A549 (cell line): ENCODE measurements at regions not wholly inside any gene's neighbourhood (a gene's known extent, or its start where the extent isn't known, plus 50 kb on each side); places are given as distances from the start of the nearest gene placed in this dataset.

Source experiments
- ATAC-seq, 2 experiments: fragments of 200-7000 bp in 1 of 2; fragments of >200 bp in 1 of 2; cut with Nextera tagmentation in 1 of 2; cut with Tn5 transposase in 1 of 2; 3 replicates each; pipeline versions ENCODE4 v1.8.0 to v1.9.1; 2018 to 2020; ENCODE audit warnings: mild to moderate bottlenecking in 1 of 2, moderate library complexity in 1 of 2
- CTCF ChIA-PET: fragments of 300-600 bp; sonication (Branson Sonifier 250); formaldehyde crosslinking; extraction: SDS; loops from one replicate; lab custom pipeline; 2021; ENCODE audit warnings: antibody characterized with exemption, inconsistent platforms; lab: Yijun Ruan, JAX
- POLR2A ChIA-PET: fragments of 350-600 bp; formaldehyde crosslinking; extraction: SDS; loops from one replicate; lab custom pipeline; 2021; ENCODE audit warnings: antibody characterized with exemption, inconsistent platforms; lab: Yijun Ruan, JAX
- DNase-seq, 2 experiments: peaks; one replicate each; pipeline versions ENCODE4 v3.0.0 to v3.0.0-alpha.2; 2011 to 2016; ENCODE audit warnings: low read depth in 1 of 2, low spot score in 1 of 2
- FAIRE-seq: peaks from 2 replicates; lab custom pipeline; 2011; peaks lifted over from hg19 to GRCh38; lab: Jason Lieb, UNC
- H3K27ac ChIP-seq, 2 experiments: fragments of >200 bp; sonication (Bioruptor Twin); formaldehyde crosslinking; 3 replicates each; pipeline ENCODE4 v1.5.1; 2016 to 2017
- H3K4me1 ChIP-seq: fragments of >200 bp; sonication (Bioruptor Twin); formaldehyde crosslinking; 3 replicates; pipeline ENCODE4 v1.6.1; 2016
- H3K4me2 ChIP-seq: fragments of >200 bp; sonication (Bioruptor Twin); formaldehyde crosslinking; 3 replicates; pipeline ENCODE4 v1.6.1; 2016
- H3K4me3 ChIP-seq: fragments of >200 bp; sonication (Bioruptor Twin); formaldehyde crosslinking; 3 replicates; pipeline ENCODE4 v1.5.1; 2016
- H3K9me3 ChIP-seq: fragments of >200 bp; sonication (Bioruptor Twin); formaldehyde crosslinking; 3 replicates; pipeline ENCODE4 v1.6.1; 2016
- BHLHE40 ChIP-seq: IDR thresholded peaks from 2 replicates; pipeline ENCODE4 v1.6.1; 2012; ENCODE audit warnings: low read depth, low read length, inconsistent platforms
- EHMT2 ChIP-seq: fragments of 200-600 bp; sonication (generic); IDR thresholded peaks from 2 replicates; pipeline ENCODE4 v1.6.1; 2016; ENCODE audit warnings: antibody characterized with exemption, low read depth, mild to moderate bottlenecking, moderate library complexity
- ESRRA ChIP-seq: fragments of 150-350 bp; IDR thresholded peaks from 2 replicates; pipeline ENCODE4 v1.6.1; 2014; ENCODE audit warnings: mild to moderate bottlenecking, low read length, borderline replicate concordance
- HEYL ChIP-seq: fragments of 250-450 bp; sonication (Bioruptor Pico); IDR thresholded peaks from 2 replicates; pipeline ENCODE4 v1.8.0; 2021; ENCODE audit warnings: mild to moderate bottlenecking, moderate library complexity
- JUN ChIP-seq, 2 experiments: fragments of >200 bp; sonication (Bioruptor Twin); formaldehyde crosslinking; IDR thresholded peaks; 2 replicates in 1 of 2; 3 replicates in 1 of 2; pipeline ENCODE4 v1.6.1; 2016 to 2017
- KDM5A ChIP-seq: fragments of 200-600 bp; sonication (generic); IDR thresholded peaks from 2 replicates; pipeline ENCODE4 v1.6.1; 2016; ENCODE audit warnings: antibody characterized with exemption, mild to moderate bottlenecking
- MAFK ChIP-seq: fragments of 450-650 bp; IDR thresholded peaks from 2 replicates; pipeline ENCODE4 v1.6.1; 2014; ENCODE audit not compliant: partially characterized antibody
- MAZ ChIP-seq: fragments of 150-350 bp; IDR thresholded peaks from 2 replicates; pipeline ENCODE4 v1.6.1; 2014; ENCODE audit warnings: antibody characterized with exemption, low read depth, low read length, borderline replicate concordance
- NR3C1 ChIP-seq: fragments of >200 bp; sonication (Bioruptor Twin); formaldehyde crosslinking; IDR thresholded peaks from 3 replicates; pipeline ENCODE4 v1.6.1; 2017
- POLR2AphosphoS2 ChIP-seq: conservative IDR thresholded peaks from 2 replicates; pipeline ENCODE4 v1.6.1; 2012; ENCODE audit warnings: low read length, improper control_type of control experiment, inconsistent platforms
- RAD21 ChIP-seq, 2 experiments: fragments of >200 bp in 1 of 2; sonication (Bioruptor Twin) in 1 of 2; formaldehyde crosslinking in 1 of 2; IDR thresholded peaks in 1 of 2; conservative IDR thresholded peaks in 1 of 2; 2 replicates in 1 of 2; 3 replicates in 1 of 2; pipeline ENCODE4 v1.6.1; 2012 to 2018; ENCODE audit warnings: inconsistent platforms in 1 of 2
- RCOR1 ChIP-seq: fragments of 150-350 bp; IDR thresholded peaks from 2 replicates; pipeline ENCODE4 v1.6.1; 2014; ENCODE audit warnings: antibody characterized with exemption, low read length, low read depth
- ZC3H11A ChIP-seq: fragments of 450-650 bp; IDR thresholded peaks from 2 replicates; pipeline ENCODE4 v1.6.1; 2014; ENCODE audit warnings: antibody characterized with exemption, mild to moderate bottlenecking
- WGBS: methylation state at CpG from one replicate; pipeline ENCODE4 v1.1.6; 2017; ENCODE audit errors: missing lambda C conversion rate; 5-methylcytosine and 5-hydroxymethylcytosine counted together
- TF ChIP-seq, protein P1 (sequence below): fragments of 200-600 bp; sonication (generic); IDR thresholded peaks from 2 replicates; pipeline ENCODE4 v1.6.1; 2016; ENCODE audit warnings: antibody characterized with exemption, mild to moderate bottlenecking, moderate library complexity
- TF ChIP-seq, protein P2 (sequence below): fragments of 250-450 bp; sonication (Bioruptor Pico); IDR thresholded peaks from 2 replicates; pipeline ENCODE4 v1.5.0; 2020; ENCODE audit warnings: low read depth, mild to moderate bottlenecking, moderate library complexity
- TF ChIP-seq, protein P3 (sequence below): fragments of 250-450 bp; sonication (Bioruptor Pico); IDR thresholded peaks from 2 replicates; pipeline ENCODE4 v1.5.0; 2021; ENCODE audit warnings: mild to moderate bottlenecking, moderate library complexity, borderline replicate concordance
- TF ChIP-seq, protein P4 (sequence below): fragments of 450-650 bp; IDR thresholded peaks from 2 replicates; pipeline ENCODE4 v1.6.1; 2014; ENCODE audit warnings: antibody characterized with exemption
- TF ChIP-seq, protein P5 (sequence below): IDR thresholded peaks from 2 replicates; pipeline ENCODE4 v1.6.1; 2012
- TF ChIP-seq, protein P6 (sequence below): fragments of >200 bp; sonication (Bioruptor Twin); formaldehyde crosslinking; IDR thresholded peaks from 3 replicates; pipeline ENCODE4 v1.6.1; 2016

DNA sequence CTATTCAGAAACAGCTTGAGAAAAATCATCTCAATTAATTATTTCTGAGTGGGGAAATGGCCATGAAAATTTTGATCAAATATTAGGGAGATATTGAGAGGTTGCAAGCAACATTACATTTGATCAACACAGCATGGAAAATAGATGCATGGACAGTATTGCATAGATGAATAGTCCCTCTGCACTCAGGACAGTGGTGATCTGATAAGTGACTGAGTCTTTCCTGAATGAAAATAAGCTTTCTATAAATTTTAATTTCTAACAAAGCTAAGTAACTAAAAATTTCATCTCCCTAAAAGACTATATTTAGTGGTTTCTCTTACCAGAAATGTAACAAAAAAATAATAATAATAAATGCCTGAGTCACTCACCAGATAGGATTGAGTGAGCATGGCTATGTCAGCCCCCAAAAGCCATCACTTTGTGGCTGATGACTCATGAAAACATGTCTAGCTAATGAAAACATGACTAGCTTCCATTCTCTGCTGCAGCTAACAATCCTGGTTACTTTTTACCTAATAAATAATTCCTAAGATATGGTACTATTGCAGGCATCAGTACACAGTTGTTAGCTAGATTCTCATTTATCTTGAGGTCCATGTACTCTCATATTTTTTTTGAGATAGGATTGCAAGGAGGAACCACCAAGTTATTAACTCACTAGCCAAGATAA lies 1294.8 kb upstream of the ACO1 start (continued):
- TF ChIP-seq, protein P1, sequence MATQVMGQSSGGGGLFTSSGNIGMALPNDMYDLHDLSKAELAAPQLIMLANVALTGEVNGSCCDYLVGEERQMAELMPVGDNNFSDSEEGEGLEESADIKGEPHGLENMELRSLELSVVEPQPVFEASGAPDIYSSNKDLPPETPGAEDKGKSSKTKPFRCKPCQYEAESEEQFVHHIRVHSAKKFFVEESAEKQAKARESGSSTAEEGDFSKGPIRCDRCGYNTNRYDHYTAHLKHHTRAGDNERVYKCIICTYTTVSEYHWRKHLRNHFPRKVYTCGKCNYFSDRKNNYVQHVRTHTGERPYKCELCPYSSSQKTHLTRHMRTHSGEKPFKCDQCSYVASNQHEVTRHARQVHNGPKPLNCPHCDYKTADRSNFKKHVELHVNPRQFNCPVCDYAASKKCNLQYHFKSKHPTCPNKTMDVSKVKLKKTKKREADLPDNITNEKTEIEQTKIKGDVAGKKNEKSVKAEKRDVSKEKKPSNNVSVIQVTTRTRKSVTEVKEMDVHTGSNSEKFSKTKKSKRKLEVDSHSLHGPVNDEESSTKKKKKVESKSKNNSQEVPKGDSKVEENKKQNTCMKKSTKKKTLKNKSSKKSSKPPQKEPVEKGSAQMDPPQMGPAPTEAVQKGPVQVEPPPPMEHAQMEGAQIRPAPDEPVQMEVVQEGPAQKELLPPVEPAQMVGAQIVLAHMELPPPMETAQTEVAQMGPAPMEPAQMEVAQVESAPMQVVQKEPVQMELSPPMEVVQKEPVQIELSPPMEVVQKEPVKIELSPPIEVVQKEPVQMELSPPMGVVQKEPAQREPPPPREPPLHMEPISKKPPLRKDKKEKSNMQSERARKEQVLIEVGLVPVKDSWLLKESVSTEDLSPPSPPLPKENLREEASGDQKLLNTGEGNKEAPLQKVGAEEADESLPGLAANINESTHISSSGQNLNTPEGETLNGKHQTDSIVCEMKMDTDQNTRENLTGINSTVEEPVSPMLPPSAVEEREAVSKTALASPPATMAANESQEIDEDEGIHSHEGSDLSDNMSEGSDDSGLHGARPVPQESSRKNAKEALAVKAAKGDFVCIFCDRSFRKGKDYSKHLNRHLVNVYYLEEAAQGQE, result no peak

DNA sequence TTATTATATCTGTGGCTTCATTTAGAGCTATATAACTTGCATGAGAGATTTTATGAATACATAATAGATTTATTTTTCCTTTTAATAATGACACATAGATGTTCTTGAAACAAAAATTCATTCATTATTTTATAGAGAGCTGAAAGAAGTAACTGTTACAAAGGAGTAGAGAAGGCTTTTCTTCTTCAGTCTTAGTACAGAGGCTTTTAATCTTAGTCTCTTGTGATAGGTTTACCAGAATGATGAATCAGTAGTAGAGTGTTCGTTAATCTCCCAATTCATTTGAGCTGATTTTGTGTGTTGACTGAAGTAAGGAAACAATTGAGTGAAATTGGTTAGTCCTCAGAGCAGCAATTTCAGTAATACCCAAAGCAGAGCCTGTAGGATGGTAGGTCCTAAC lies 1284.1 kb upstream of the ACO1 start:
- TF ChIP-seq POLR2AphosphoS2 (no peak), JUN (IDR thresholded peaks at IDR 0.05) (no peak), KDM5A (no peak), BHLHE40 (no peak), RCOR1 (no peak), RAD21 (conservative IDR thresholded peaks at IDR 0.05 in 1 of 2, IDR thresholded peaks at IDR 0.05 in 1 of 2) (no peak), MAZ (no peak), ESRRA (no peak), NR3C1 (no peak), EHMT2 (no peak), HEYL (CRISPR knock-in tag) (no peak), ZC3H11A (no peak), MAFK (no peak)
- TF ChIP-seq, protein P2, sequence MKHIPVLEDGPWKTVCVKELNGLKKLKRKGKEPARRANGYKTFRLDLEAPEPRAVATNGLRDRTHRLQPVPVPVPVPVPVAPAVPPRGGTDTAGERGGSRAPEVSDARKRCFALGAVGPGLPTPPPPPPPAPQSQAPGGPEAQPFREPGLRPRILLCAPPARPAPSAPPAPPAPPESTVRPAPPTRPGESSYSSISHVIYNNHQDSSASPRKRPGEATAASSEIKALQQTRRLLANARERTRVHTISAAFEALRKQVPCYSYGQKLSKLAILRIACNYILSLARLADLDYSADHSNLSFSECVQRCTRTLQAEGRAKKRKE, result no peak
- TF ChIP-seq, protein P3, sequence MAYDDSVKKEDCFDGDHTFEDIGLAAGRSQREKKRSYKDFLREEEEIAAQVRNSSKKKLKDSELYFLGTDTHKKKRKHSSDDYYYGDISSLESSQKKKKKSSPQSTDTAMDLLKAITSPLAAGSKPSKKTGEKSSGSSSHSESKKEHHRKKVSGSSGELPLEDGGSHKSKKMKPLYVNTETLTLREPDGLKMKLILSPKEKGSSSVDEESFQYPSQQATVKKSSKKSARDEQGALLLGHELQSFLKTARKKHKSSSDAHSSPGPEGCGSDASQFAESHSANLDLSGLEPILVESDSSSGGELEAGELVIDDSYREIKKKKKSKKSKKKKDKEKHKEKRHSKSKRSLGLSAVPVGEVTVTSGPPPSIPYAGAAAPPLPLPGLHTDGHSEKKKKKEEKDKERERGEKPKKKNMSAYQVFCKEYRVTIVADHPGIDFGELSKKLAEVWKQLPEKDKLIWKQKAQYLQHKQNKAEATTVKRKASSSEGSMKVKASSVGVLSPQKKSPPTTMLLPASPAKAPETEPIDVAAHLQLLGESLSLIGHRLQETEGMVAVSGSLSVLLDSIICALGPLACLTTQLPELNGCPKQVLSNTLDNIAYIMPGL (CRISPR knock-in tag), result no peak
- TF ChIP-seq, protein P4, sequence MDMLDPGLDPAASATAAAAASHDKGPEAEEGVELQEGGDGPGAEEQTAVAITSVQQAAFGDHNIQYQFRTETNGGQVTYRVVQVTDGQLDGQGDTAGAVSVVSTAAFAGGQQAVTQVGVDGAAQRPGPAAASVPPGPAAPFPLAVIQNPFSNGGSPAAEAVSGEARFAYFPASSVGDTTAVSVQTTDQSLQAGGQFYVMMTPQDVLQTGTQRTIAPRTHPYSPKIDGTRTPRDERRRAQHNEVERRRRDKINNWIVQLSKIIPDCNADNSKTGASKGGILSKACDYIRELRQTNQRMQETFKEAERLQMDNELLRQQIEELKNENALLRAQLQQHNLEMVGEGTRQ, result no peak
- TF ChIP-seq, protein P5, sequence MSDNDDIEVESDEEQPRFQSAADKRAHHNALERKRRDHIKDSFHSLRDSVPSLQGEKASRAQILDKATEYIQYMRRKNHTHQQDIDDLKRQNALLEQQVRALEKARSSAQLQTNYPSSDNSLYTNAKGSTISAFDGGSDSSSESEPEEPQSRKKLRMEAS, result no peak
- TF ChIP-seq, protein P6, sequence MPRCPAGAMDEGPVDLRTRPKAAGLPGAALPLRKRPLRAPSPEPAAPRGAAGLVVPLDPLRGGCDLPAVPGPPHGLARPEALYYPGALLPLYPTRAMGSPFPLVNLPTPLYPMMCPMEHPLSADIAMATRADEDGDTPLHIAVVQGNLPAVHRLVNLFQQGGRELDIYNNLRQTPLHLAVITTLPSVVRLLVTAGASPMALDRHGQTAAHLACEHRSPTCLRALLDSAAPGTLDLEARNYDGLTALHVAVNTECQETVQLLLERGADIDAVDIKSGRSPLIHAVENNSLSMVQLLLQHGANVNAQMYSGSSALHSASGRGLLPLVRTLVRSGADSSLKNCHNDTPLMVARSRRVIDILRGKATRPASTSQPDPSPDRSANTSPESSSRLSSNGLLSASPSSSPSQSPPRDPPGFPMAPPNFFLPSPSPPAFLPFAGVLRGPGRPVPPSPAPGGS, result no peak
- TF ChIP-seq, protein P1, result no peak
- POLR2A ChIA-PET, result no interaction called here
- no peak for DNase-seq
- H3K4me3 ChIP-seq, result no peak overlapping the region
- no peaks in the 10 kb centered on the region for H3K4me1 ChIP-seq
- ATAC-seq, result no peak
- WGBS, result 0% methylated on average over 1 of the region's 1 CpG
- no peak overlapping the region for H3K4me2 ChIP-seq
- H3K27ac ChIP-seq, result no peak overlapping the region
- H3K9me3 ChIP-seq, result no peaks in the 10 kb centered on the region
- CTCF ChIA-PET, result no interaction called here
- no peak for FAIRE-seq
